ENCODE measurements at regions not wholly inside any gene's neighbourhood (a gene's known extent, or its start where the extent isn't known, plus 50 kb on each side); places are given as distances from the start of the nearest gene placed in this dataset.

DNA sequence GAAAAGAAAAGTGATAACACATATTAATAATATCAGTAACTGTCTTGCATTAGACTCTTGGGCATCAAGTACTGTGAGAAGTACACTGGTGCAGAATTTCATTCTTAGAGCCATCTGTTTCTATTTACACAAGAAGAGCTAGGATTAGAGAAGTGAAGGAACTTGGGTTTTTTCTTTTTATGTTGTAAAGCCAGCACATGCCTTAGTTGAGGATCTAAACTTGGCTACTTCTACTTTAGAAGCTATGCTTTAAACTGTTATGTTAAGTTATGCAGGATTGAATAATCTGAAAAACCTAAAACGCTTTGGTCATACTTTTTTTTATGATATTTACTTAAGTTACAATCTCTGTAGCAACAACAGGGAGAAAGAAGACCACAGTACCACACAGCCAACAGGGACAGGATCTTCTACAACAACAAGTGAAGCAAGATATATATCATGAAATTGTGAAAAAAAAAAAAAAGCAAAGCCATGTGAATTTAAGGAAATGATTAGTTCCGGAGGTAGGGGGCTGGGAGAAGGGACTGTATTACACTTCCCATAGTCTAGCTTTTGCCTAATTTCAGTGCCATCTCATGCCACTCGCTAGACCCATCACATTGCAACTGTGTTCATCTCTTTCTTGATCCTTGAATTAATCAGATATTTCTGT, 305.1 kb upstream of the GOT2 start (continued):
- TF ChIP-seq, protein P1, sequence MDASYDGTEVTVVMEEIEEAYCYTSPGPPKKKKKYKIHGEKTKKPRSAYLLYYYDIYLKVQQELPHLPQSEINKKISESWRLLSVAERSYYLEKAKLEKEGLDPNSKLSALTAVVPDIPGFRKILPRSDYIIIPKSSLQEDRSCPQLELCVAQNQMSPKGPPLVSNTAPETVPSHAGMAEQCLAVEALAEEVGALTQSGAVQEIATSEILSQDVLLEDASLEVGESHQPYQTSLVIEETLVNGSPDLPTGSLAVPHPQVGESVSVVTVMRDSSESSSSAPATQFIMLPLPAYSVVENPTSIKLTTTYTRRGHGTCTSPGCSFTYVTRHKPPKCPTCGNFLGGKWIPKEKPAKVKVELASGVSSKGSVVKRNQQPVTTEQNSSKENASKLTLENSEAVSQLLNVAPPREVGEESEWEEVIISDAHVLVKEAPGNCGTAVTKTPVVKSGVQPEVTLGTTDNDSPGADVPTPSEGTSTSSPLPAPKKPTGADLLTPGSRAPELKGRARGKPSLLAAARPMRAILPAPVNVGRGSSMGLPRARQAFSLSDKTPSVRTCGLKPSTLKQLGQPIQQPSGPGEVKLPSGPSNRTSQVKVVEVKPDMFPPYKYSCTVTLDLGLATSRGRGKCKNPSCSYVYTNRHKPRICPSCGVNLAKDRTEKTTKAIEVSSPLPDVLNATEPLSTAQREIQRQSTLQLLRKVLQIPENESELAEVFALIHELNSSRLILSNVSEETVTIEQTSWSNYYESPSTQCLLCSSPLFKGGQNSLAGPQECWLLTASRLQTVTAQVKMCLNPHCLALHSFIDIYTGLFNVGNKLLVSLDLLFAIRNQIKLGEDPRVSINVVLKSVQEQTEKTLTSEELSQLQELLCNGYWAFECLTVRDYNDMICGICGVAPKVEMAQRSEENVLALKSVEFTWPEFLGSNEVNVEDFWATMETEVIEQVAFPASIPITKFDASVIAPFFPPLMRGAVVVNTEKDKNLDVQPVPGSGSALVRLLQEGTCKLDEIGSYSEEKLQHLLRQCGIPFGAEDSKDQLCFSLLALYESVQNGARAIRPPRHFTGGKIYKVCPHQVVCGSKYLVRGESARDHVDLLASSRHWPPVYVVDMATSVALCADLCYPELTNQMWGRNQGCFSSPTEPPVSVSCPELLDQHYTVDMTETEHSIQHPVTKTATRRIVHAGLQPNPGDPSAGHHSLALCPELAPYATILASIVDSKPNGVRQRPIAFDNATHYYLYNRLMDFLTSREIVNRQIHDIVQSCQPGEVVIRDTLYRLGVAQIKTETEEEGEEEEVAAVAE (CRISPR knock-in tag; IDR thresholded peaks at IDR 0.05; ENCODE audit: borderline replicate concordance), result no peak
- no peak for TF ChIP-seq MAFF (IDR thresholded peaks at IDR 0.05; ENCODE audit: low read depth, low read length)
- TF ChIP-seq CHD2 (IDR thresholded peaks at IDR 0.05; ENCODE audit: low read depth, low read length), result no peak
- TF ChIP-seq, protein P2, sequence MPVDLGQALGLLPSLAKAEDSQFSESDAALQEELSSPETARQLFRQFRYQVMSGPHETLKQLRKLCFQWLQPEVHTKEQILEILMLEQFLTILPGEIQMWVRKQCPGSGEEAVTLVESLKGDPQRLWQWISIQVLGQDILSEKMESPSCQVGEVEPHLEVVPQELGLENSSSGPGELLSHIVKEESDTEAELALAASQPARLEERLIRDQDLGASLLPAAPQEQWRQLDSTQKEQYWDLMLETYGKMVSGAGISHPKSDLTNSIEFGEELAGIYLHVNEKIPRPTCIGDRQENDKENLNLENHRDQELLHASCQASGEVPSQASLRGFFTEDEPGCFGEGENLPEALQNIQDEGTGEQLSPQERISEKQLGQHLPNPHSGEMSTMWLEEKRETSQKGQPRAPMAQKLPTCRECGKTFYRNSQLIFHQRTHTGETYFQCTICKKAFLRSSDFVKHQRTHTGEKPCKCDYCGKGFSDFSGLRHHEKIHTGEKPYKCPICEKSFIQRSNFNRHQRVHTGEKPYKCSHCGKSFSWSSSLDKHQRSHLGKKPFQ (CRISPR knock-in tag; IDR thresholded peaks at IDR 0.05; ENCODE audit: insufficient replicate concordance), result no peak
- no peak for TF ChIP-seq KDM2A (CRISPR knock-in tag; IDR thresholded peaks at IDR 0.05; ENCODE audit: borderline replicate concordance, low read depth)
- no peak for TF ChIP-seq HNF4G (IDR thresholded peaks at IDR 0.05; ENCODE audit: borderline replicate concordance, low read depth, low read length)
- no peak for TF ChIP-seq HNF4G (CRISPR knock-in tag; IDR thresholded peaks at IDR 0.05; ENCODE audit: borderline replicate concordance, low read depth)

Measured in HepG2 (cell line).